ENCODE measurements at regions not wholly inside any gene's neighbourhood (a gene's known extent, or its start where the extent isn't known, plus 50 kb on each side); places are given as distances from the start of the nearest gene placed in this dataset.

GRCh38 chr1:190649553-190649952, 171.9 kb upstream of the BRINP3 start:
- Histone ChIP-seq H3K79me2 (ENCODE audit: insufficient read depth, low read depth, low read length) (no peaks in the 10 kb centered on the region), H3K4me1 (ENCODE audit: insufficient read depth, low read length, poor library complexity, severe bottlenecking) (no peaks in the 10 kb centered on the region), H3K9me2 (ENCODE audit: insufficient read depth, low read length) (no peaks in the 10 kb centered on the region), H4K20me1 (ENCODE audit: insufficient read depth, low read length) (no peaks in the 10 kb centered on the region), H3K9me3 (ENCODE audit: low read length) (no peaks in the 10 kb centered on the region), H2AFZ (ENCODE audit: low read length) (no peak overlapping the region), H3K4me3 (ENCODE audit: low read depth, low read length, poor library complexity, severe bottlenecking) (no peak overlapping the region), H3K4me2 (ENCODE audit: low read length) (no peak overlapping the region), H3K27ac (ENCODE audit: low read depth, low read length, poor library complexity, severe bottlenecking) (no peak overlapping the region), H3K36me3 (ENCODE audit: insufficient read depth, low read length) (no peaks in the 10 kb centered on the region)
- BruUV-seq (replicated peaks): no TSS peak
- DNase-seq (ENCODE audit: low spot score): no peak
- intact Hi-C loops (cut with micrococcal nuclease; ENCODE audit: unreplicated experiment): no loop called here
- ChIA-PET CTCF (ENCODE audit: unreplicated experiment) (no interaction called here), POLR2A (interaction anchor here (0.5 kb wide), 1 partner anchor 771 kb away, joined by 3 read pairs; no protein-coding TSS in a partner anchor)
- no peak for TF ChIP-seq EZH2phosphoT487 (IDR thresholded peaks at IDR 0.05; ENCODE audit: borderline replicate concordance, low read depth, low read length)
- TF ChIP-seq CTCF (conservative IDR thresholded peaks at IDR 0.05; ENCODE audit: low read length): no peak

- H4K20me1 ChIP-seq (ENCODE audit: insufficient read depth, low read length): no peaks in the 10 kb centered on the region
- H3K9me3 ChIP-seq (ENCODE audit: low read length): no peaks in the 10 kb centered on the region
- intact Hi-C loops (cut with micrococcal nuclease; ENCODE audit: unreplicated experiment): no loop called here
- no peak for DNase-seq (ENCODE audit: low spot score)
- TF ChIP-seq CTCF (conservative IDR thresholded peaks at IDR 0.05; ENCODE audit: low read length): no peak
- no peak overlapping the region for H3K27ac ChIP-seq (ENCODE audit: low read depth, low read length, poor library complexity, severe bottlenecking)
- no TSS peak for BruUV-seq (replicated peaks)
- POLR2A ChIA-PET: no interaction called here
- no peaks in the 10 kb centered on the region for H3K9me2 ChIP-seq (ENCODE audit: insufficient read depth, low read length)
- no peak overlapping the region for H3K4me2 ChIP-seq (ENCODE audit: low read length)
- H2AFZ ChIP-seq (ENCODE audit: low read length): no peak overlapping the region
- CTCF ChIA-PET (ENCODE audit: unreplicated experiment): no interaction called here
- H3K79me2 ChIP-seq (ENCODE audit: insufficient read depth, low read depth, low read length): no peaks in the 10 kb centered on the region
- no peak overlapping the region for H3K4me3 ChIP-seq (ENCODE audit: low read depth, low read length, poor library complexity, severe bottlenecking)
- H3K4me1 ChIP-seq (ENCODE audit: insufficient read depth, low read length, poor library complexity, severe bottlenecking): no peaks in the 10 kb centered on the region
- no peaks in the 10 kb centered on the region for H3K36me3 ChIP-seq (ENCODE audit: insufficient read depth, low read length)
Observed at GRCh38 chr1:190658907-190659306, 181.2 kb upstream of the BRINP3 start.

GRCh38 chr1:190663962-190664361, 186.3 kb upstream of the BRINP3 start:
- CTCF ChIA-PET (ENCODE audit: unreplicated experiment): no interaction called here
- Histone ChIP-seq H3K9me2 (ENCODE audit: insufficient read depth, low read length) (no peaks in the 10 kb centered on the region), H2AFZ (ENCODE audit: low read length) (no peak overlapping the region), H3K4me1 (ENCODE audit: insufficient read depth, low read length, poor library complexity, severe bottlenecking) (no peaks in the 10 kb centered on the region), H3K4me2 (ENCODE audit: low read length) (no peak overlapping the region), H4K20me1 (ENCODE audit: insufficient read depth, low read length) (no peaks in the 10 kb centered on the region), H3K27ac (ENCODE audit: low read depth, low read length, poor library complexity, severe bottlenecking) (no peak overlapping the region), H3K4me3 (ENCODE audit: low read depth, low read length, poor library complexity, severe bottlenecking) (no peak overlapping the region), H3K79me2 (ENCODE audit: insufficient read depth, low read depth, low read length) (no peaks in the 10 kb centered on the region), H3K9me3 (ENCODE audit: low read length) (no peaks in the 10 kb centered on the region), H3K36me3 (ENCODE audit: insufficient read depth, low read length) (no peaks in the 10 kb centered on the region)
- intact Hi-C loops (cut with micrococcal nuclease; ENCODE audit: unreplicated experiment): no loop called here
- POLR2A ChIA-PET: interaction anchor here (0.6 kb wide), 1 partner anchor 125 kb away, joined by 3 read pairs; no protein-coding TSS in a partner anchor
- DNase-seq (ENCODE audit: low spot score): no peak
- no peak for TF ChIP-seq CTCF (conservative IDR thresholded peaks at IDR 0.05; ENCODE audit: low read length)
- BruUV-seq (replicated peaks): no TSS peak

Measured in OCI-LY7 (cell line).